Liver (tissue), 8 donors: ENCODE measurements at regions not wholly inside any gene's neighbourhood (a gene's known extent, or its start where the extent isn't known, plus 50 kb on each side); places are given as distances from the start of the nearest gene placed in this dataset.
A peak's percentile ranks its signal among the peaks of the same experiment; 100 is the strongest.

Experiments used
- DNase-seq: peaks from one replicate; pipeline ENCODE4 v3.0.0-alpha.2; 2017; ENCODE audit warnings: low spot score
- H3K27ac ChIP-seq, 2 donors: one replicate each; pipeline ENCODE4 v1.7.0; 2013; ENCODE audit warnings: inconsistent platforms in 2 of 2, low read length in 2 of 2, control low read depth in 1 of 2, low read depth in 1 of 2, mild to moderate bottlenecking in 1 of 2
- H3K27me3 ChIP-seq, 4 donors: one replicate each; pipeline versions ENCODE4 v1.6.1 to v1.7.0; 2013; ENCODE audit warnings: low read length in 3 of 4, inconsistent platforms in 1 of 4, mild to moderate bottlenecking in 1 of 4, moderate library complexity in 1 of 4; ENCODE audit not compliant: control insufficient read depth in 4 of 4, insufficient read depth in 4 of 4
- H3K36me3 ChIP-seq, 4 donors: one replicate each; pipeline versions ENCODE4 v1.6.1 to v1.7.0; 2013; ENCODE audit warnings: low read length in 3 of 4, mild to moderate bottlenecking in 3 of 4, low read depth in 1 of 4, moderate library complexity in 1 of 4; ENCODE audit not compliant: control insufficient read depth in 4 of 4, insufficient read depth in 3 of 4
- H3K4me1 ChIP-seq, 4 donors: one replicate each; pipeline versions ENCODE4 v1.6.1 to v1.7.0; 2013; ENCODE audit warnings: low read length in 3 of 4, mild to moderate bottlenecking in 3 of 4, moderate library complexity in 1 of 4; ENCODE audit not compliant: control insufficient read depth in 4 of 4, insufficient read depth in 4 of 4
- H3K4me3 ChIP-seq, 3 donors: one replicate each; pipeline versions ENCODE4 v1.6.1 to v1.7.0; 2013; ENCODE audit warnings: low read length in 3 of 3, control low read depth in 1 of 3, low read depth in 1 of 3, mild to moderate bottlenecking in 1 of 3
- H3K9ac ChIP-seq, 2 donors: one replicate each; pipeline ENCODE4 v1.7.0; 2013; ENCODE audit warnings: low read length in 2 of 2, mild to moderate bottlenecking in 2 of 2, moderate library complexity in 2 of 2, control low read depth in 1 of 2, low read depth in 1 of 2
- H3K9me3 ChIP-seq, 4 donors: one replicate each; pipeline versions ENCODE4 v1.6.1 to v1.7.0; 2013; ENCODE audit warnings: low read length in 3 of 4; ENCODE audit not compliant: control insufficient read depth in 4 of 4
- CTCF ChIP-seq: fragments of 150-350 bp; IDR thresholded peaks from 2 replicates; pipeline ENCODE4 v1.5.1; 2017; ENCODE audit warnings: improper control_type of control experiment, low read depth, low read length; ENCODE audit not compliant: missing input control
- EGR1 ChIP-seq, 2 donors: IDR thresholded peaks; 2 replicates each; pipeline ENCODE4 v1.6.1; 2016 to 2018; ENCODE audit warnings: antibody characterized with exemption in 2 of 2, low read depth in 2 of 2
- FOXA1 ChIP-seq: IDR thresholded peaks from 2 replicates; pipeline ENCODE4 v1.6.1; 2016; ENCODE audit warnings: antibody characterized with exemption
- FOXA2 ChIP-seq: IDR thresholded peaks from 2 replicates; pipeline ENCODE4 v1.6.1; 2016; ENCODE audit warnings: antibody characterized with exemption
- GABPA ChIP-seq, 2 donors: IDR thresholded peaks in 1 of 2; conservative IDR thresholded peaks in 1 of 2; 2 replicates each; pipeline ENCODE4 v1.6.1; 2016; ENCODE audit warnings: antibody characterized with exemption in 2 of 2, mild to moderate bottlenecking in 1 of 2, moderate library complexity in 1 of 2
- HNF4A ChIP-seq, 2 donors: conservative IDR thresholded peaks; 2 replicates each; pipeline ENCODE4 v1.6.1; 2016; ENCODE audit warnings: antibody characterized with exemption in 2 of 2, mild to moderate bottlenecking in 2 of 2
- JUND ChIP-seq, 2 donors: IDR thresholded peaks; 2 replicates each; pipeline ENCODE4 v1.6.1; 2016; ENCODE audit warnings: antibody characterized with exemption in 2 of 2
- MAX ChIP-seq: IDR thresholded peaks from 2 replicates; pipeline ENCODE4 v1.6.1; 2016; ENCODE audit warnings: antibody characterized with exemption
- RAD21 ChIP-seq, 2 donors: IDR thresholded peaks; 2 replicates each; pipeline ENCODE4 v1.6.1; 2016; ENCODE audit warnings: antibody characterized with exemption in 2 of 2, mild to moderate bottlenecking in 2 of 2
- REST ChIP-seq: IDR thresholded peaks from 2 replicates; pipeline ENCODE4 v1.6.1; 2016; ENCODE audit warnings: antibody characterized with exemption, mild to moderate bottlenecking
- RXRA ChIP-seq, 2 donors: IDR thresholded peaks; 2 replicates each; pipeline ENCODE4 v1.6.1; 2017 to 2018; ENCODE audit warnings: antibody characterized with exemption in 2 of 2, mild to moderate bottlenecking in 1 of 2
- SP1 ChIP-seq: IDR thresholded peaks from 2 replicates; pipeline ENCODE4 v1.6.1; 2018; ENCODE audit warnings: antibody characterized with exemption, mild to moderate bottlenecking
- TAF1 ChIP-seq: conservative IDR thresholded peaks from 2 replicates; pipeline ENCODE4 v1.6.1; 2016; ENCODE audit warnings: antibody characterized with exemption, mild to moderate bottlenecking
- YY1 ChIP-seq: IDR thresholded peaks from 2 replicates; pipeline ENCODE4 v1.6.1; 2016; ENCODE audit warnings: antibody characterized with exemption, mild to moderate bottlenecking
- ZBTB33 ChIP-seq: IDR thresholded peaks from 2 replicates; pipeline ENCODE4 v1.6.1; 2016; ENCODE audit warnings: antibody characterized with exemption
- WGBS: extraction: QIAGEN DNeasy Blood & Tissue Kit; methylation state at CpG from one replicate; pipeline ENCODE4 v1.1.7; 2013; 5-methylcytosine and 5-hydroxymethylcytosine counted together
- donor health status: healthy.
- donor health status: healthy.
- donor health status: healthy.
- donor health status: healthy.
- donor health status: healthy.

- no peaks in the 10 kb centered on the region for H3K36me3 ChIP-seq
- no peaks in the 10 kb centered on the region for H3K9me3 ChIP-seq
- H3K9ac ChIP-seq, result no peak overlapping the region
- WGBS, result 93% methylated on average over 5 of the region's 5 CpGs
- H3K27me3 ChIP-seq, result no peaks in the 10 kb centered on the region
- peaks cover 0 to 15% (median 2%) of the 10 kb centered on the region in 4 donors for H3K4me1 ChIP-seq
- H3K27ac ChIP-seq, result no peak overlapping the region
- no peak overlapping the region for H3K4me3 ChIP-seq
- TF ChIP-seq FOXA2 (no peak), HNF4A (conservative IDR thresholded peaks at IDR 0.05) (no peak), JUND (IDR thresholded peaks at IDR 0.05) (no peak), TAF1 (no peak), RAD21 (IDR thresholded peaks at IDR 0.05) (no peak), SP1 (no peak), YY1 (no peak), MAX (no peak)
- peak; percentile 8 for DNase-seq
Observed at GRCh38 chr22:22705328-22706100, 61.1 kb downstream of the GGTLC2 start.

- WGBS, result 63% methylated on average over 4 of the region's 4 CpGs
- Histone ChIP-seq H3K36me3 (no peaks in the 10 kb centered on the region), H3K27ac (no peak overlapping the region), H3K9me3 (no peaks in the 10 kb centered on the region), H3K4me1 (peaks cover 0 to 15% (median 2%) of the 10 kb centered on the region in 4 donors), H3K9ac (no peak overlapping the region), H3K27me3 (no peaks in the 10 kb centered on the region), H3K4me3 (no peak overlapping the region)
- DNase-seq, result peak; percentile 4
- TF ChIP-seq GABPA (IDR thresholded peaks at IDR 0.05 in 1 of 2, conservative IDR thresholded peaks at IDR 0.05 in 1 of 2), result no peak
Observed at GRCh38 chr22:22706253-22706915, 62.0 kb downstream of the GGTLC2 start.

GRCh38 chr22:22709719-22710445 lies 65.5 kb downstream of the GGTLC2 start:
- Histone ChIP-seq H3K9me3 (no peaks in the 10 kb centered on the region), H3K4me1 (peaks cover 0 to 10% (median 2%) of the 10 kb centered on the region in 4 donors), H3K36me3 (no peaks in the 10 kb centered on the region), H3K27ac (peak overlapping the region in 1 of 2 donors; percentile 44), H3K27me3 (no peaks in the 10 kb centered on the region), H3K9ac (no peak overlapping the region), H3K4me3 (no peak overlapping the region)
- peak; percentile 62 for TF ChIP-seq CTCF
- no peak for TF ChIP-seq REST
- TF ChIP-seq RAD21 (IDR thresholded peaks at IDR 0.05), result peak; percentile 72 to 73
- no peak for TF ChIP-seq FOXA1
- TF ChIP-seq EGR1 (IDR thresholded peaks at IDR 0.05; ENCODE audit: low read depth in 2 of 2), result no peak
- peak; percentile 20 to 29 for TF ChIP-seq HNF4A (conservative IDR thresholded peaks at IDR 0.05)
- TF ChIP-seq GABPA (IDR thresholded peaks at IDR 0.05 in 1 of 2, conservative IDR thresholded peaks at IDR 0.05 in 1 of 2), result no peak
- no peak for TF ChIP-seq ZBTB33
- TF ChIP-seq JUND (IDR thresholded peaks at IDR 0.05), result no peak
- TF ChIP-seq RXRA (IDR thresholded peaks at IDR 0.05), result no peak
- DNase-seq, result peak; percentile 24
- 72% methylated on average over 4 of the region's 4 CpGs for WGBS
